GM20000 (cell line): ENCODE measurements at regions not wholly inside any gene's neighbourhood (a gene's known extent, or its start where the extent isn't known, plus 50 kb on each side); places are given as distances from the start of the nearest gene placed in this dataset.

ENCODE experiments used
- DNase-seq: peaks from one replicate; pipeline ENCODE4 v3.0.0; 2012; ENCODE audit warnings: low spot score
- CTCF ChIP-seq: IDR thresholded peaks from 2 replicates; pipeline ENCODE4 v1.5.1; 2012; ENCODE audit warnings: mild to moderate bottlenecking, control low read depth; ENCODE audit errors: extremely low read depth, missing control alignments

GRCh38 chr15:81948222-81948621, 97.6 kb downstream of the MEX3B start:
- no peak for TF ChIP-seq CTCF
- DNase-seq: no peak

- TF ChIP-seq CTCF: no peak
- no peak for DNase-seq
Measured at GRCh38 chr15:81947548-81947947, 98.3 kb downstream of the MEX3B start.

- no peak for DNase-seq
- TF ChIP-seq CTCF: no peak
Measured at GRCh38 chr15:81945014-81945615, 100.7 kb downstream of the MEX3B start.

- no peak for DNase-seq
- no peak for TF ChIP-seq CTCF
Measured at GRCh38 chr15:81942655-81943195, 103.1 kb downstream of the MEX3B start.

GRCh38 chr15:81942157-81942556, 103.7 kb downstream of the MEX3B start:
- no peak for TF ChIP-seq CTCF
- no peak for DNase-seq

- no peak for TF ChIP-seq CTCF
- no peak for DNase-seq
Measured at GRCh38 chr15:81941479-81941878, 104.3 kb downstream of the MEX3B start.

GRCh38 chr15:81940467-81941451, 105.1 kb downstream of the MEX3B start:
- DNase-seq: no peak
- TF ChIP-seq CTCF: no peak
